CD14-positive monocyte (primary cell): ENCODE measurements at regions not wholly inside any gene's neighbourhood (a gene's known extent, or its start where the extent isn't known, plus 50 kb on each side); places are given as distances from the start of the nearest gene placed in this dataset.

ENCODE experiments used
- DNase-seq, 3 donors: peaks; one replicate each; pipeline ENCODE4 v3.0.0-alpha.2; 2011 to 2022
- H2AFZ ChIP-seq: 2 replicates; pipeline ENCODE4 v1.6.0; 2012; ENCODE audit warnings: mild to moderate bottlenecking, low read depth, low read length, inconsistent platforms; ENCODE audit not compliant: insufficient read depth, poor library complexity, severe bottlenecking
- H3K27ac ChIP-seq, 2 donors: 1 replicate in 1 of 2; 2 replicates in 1 of 2; pipeline ENCODE4 v1.5.1; 2012 to 2013; ENCODE audit warnings: low read length in 2 of 2, control low read depth in 1 of 2, inconsistent platforms in 1 of 2, low read depth in 1 of 2, mild to moderate bottlenecking in 1 of 2
- H3K27me3 ChIP-seq, 2 donors: one replicate each; pipeline versions ENCODE4 v1.6.0 to v1.6.1; 2011 to 2013; ENCODE audit warnings: low read length in 2 of 2; ENCODE audit not compliant: control insufficient read depth in 2 of 2, insufficient read depth in 2 of 2
- H3K36me3 ChIP-seq, 2 donors: replicated peaks in 1 of 2; 1 replicate in 1 of 2; 2 replicates in 1 of 2; pipeline versions ENCODE4 v1.5.1 to v1.6.1; 2012 to 2013; ENCODE audit warnings: low read length in 2 of 2, control low read depth in 1 of 2, inconsistent platforms in 1 of 2, mild to moderate bottlenecking in 1 of 2; ENCODE audit not compliant: insufficient read depth in 2 of 2, control insufficient read depth in 1 of 2
- H3K4me1 ChIP-seq, 2 donors: 1 replicate in 1 of 2; 2 replicates in 1 of 2; pipeline versions ENCODE4 v1.5.1 to v1.6.1; 2012 to 2013; ENCODE audit warnings: low read length in 2 of 2, control low read depth in 1 of 2, inconsistent platforms in 1 of 2, mild to moderate bottlenecking in 1 of 2, moderate library complexity in 1 of 2; ENCODE audit not compliant: insufficient read depth in 2 of 2, control insufficient read depth in 1 of 2
- H3K4me2 ChIP-seq: replicated peaks from 2 replicates; pipeline ENCODE3; 2012; ENCODE audit warnings: low read length, moderate library complexity, mild to moderate bottlenecking; ENCODE audit not compliant: poor library complexity, severe bottlenecking; ENCODE audit errors: extremely low read depth
- H3K4me3 ChIP-seq, 3 experiments: fragments of 200-600 bp in 1 of 3; sonication (generic) in 1 of 3; replicated peaks in 1 of 3; 1 replicate in 2 of 3; 2 replicates in 1 of 3; pipeline ENCODE4 v1.5.1; 2011 to 2013; ENCODE audit warnings: low read length in 3 of 3, mild to moderate bottlenecking in 3 of 3, control low read depth in 2 of 3, low read depth in 2 of 3, inconsistent platforms in 1 of 3, moderate library complexity in 1 of 3
- H3K79me2 ChIP-seq: 2 replicates; pipeline ENCODE4 v1.6.0; 2012; ENCODE audit warnings: mild to moderate bottlenecking, control low read depth, inconsistent platforms, low read length, moderate library complexity; ENCODE audit not compliant: insufficient read depth
- H3K9ac ChIP-seq: 2 replicates; pipeline ENCODE4 v1.6.0; 2017; ENCODE audit warnings: low read length, mild to moderate bottlenecking; ENCODE audit not compliant: insufficient read depth, poor library complexity, severe bottlenecking
- H3K9me3 ChIP-seq, 2 donors: replicated peaks in 1 of 2; 1 replicate in 1 of 2; 2 replicates in 1 of 2; pipeline versions ENCODE4 v1.5.1 to v1.6.1; 2012 to 2013; ENCODE audit warnings: low read length in 2 of 2, control low read depth in 1 of 2; ENCODE audit not compliant: control insufficient read depth in 1 of 2, insufficient read depth in 1 of 2
- H4K20me1 ChIP-seq: 2 replicates; pipeline ENCODE4 v1.6.0; 2012; ENCODE audit warnings: mild to moderate bottlenecking, low read length, control low read depth, moderate library complexity; ENCODE audit not compliant: insufficient read depth
- H3K27ac Mint-ChIP-seq, 7 donors: one replicate each; pipeline ENCODE4 v1.8.0; 2020; ENCODE audit warnings: mild to moderate bottlenecking in 7 of 7, mixed read lengths in 7 of 7, moderate library complexity in 6 of 7, inconsistent platforms in 2 of 7
- H3K27me3 Mint-ChIP-seq, 3 donors: one replicate each; pipeline ENCODE4 v1.8.0; 2021 to 2022; ENCODE audit warnings: low read depth in 3 of 3, mild to moderate bottlenecking in 3 of 3, mixed read lengths in 3 of 3, moderate library complexity in 3 of 3, inconsistent platforms in 1 of 3
- H3K36me3 Mint-ChIP-seq, 2 donors: one replicate each; pipeline ENCODE4 v1.8.0; 2020; ENCODE audit warnings: mixed read lengths in 2 of 2, inconsistent platforms in 1 of 2, mild to moderate bottlenecking in 1 of 2
- H3K4me1 Mint-ChIP-seq: one replicate; pipeline ENCODE4 v1.8.0; 2020; ENCODE audit warnings: mild to moderate bottlenecking, mixed read lengths
- H3K4me3 Mint-ChIP-seq, 2 donors: one replicate each; pipeline ENCODE4 v1.8.0; 2020; ENCODE audit warnings: mild to moderate bottlenecking in 2 of 2, mixed read lengths in 2 of 2, moderate library complexity in 1 of 2
- H3K9me3 Mint-ChIP-seq, 7 donors: one replicate each; pipeline ENCODE4 v1.8.0; 2020 to 2022; ENCODE audit warnings: mixed read lengths in 7 of 7, mild to moderate bottlenecking in 6 of 7, moderate library complexity in 6 of 7, inconsistent platforms in 2 of 7
- CTCF ChIP-seq: fragments of 200-600 bp; IDR thresholded peaks from one replicate; pipeline ENCODE4 v1.8.0; 2022; ENCODE audit warnings: antibody characterized with exemption, mild to moderate bottlenecking
- WGBS: methylation state at CpG from one replicate; pipeline ENCODE4 v1.1.5; 2013; ENCODE audit warnings: missing lambda C conversion rate; ENCODE audit not compliant: insufficient coverage; 5-methylcytosine and 5-hydroxymethylcytosine counted together
- intact Hi-C, 2 donors: fragments of 100-400 bp; cut with micrococcal nuclease; formaldehyde crosslinking; loops; one replicate each; pipeline versions ENCODE4 v1.15.0 to v1.15.1; 2023

- DNase-seq: no peak
- Mint-ChIP-seq H3K4me1 (no peaks in the 10 kb centered on the region), H3K27me3 (peaks cover 0 to 3% (median 0%) of the 10 kb centered on the region in 3 donors), H3K4me3 (no peak overlapping the region), H3K36me3 (no peaks in the 10 kb centered on the region), H3K9me3 (peaks cover 0 to 7% (median 3%) of the 10 kb centered on the region in 7 donors), H3K27ac (no peak overlapping the region)
- H3K79me2 ChIP-seq: no peaks in the 10 kb centered on the region
- WGBS: 90% methylated on average over 4 of the region's 4 CpGs
- H4K20me1 ChIP-seq: no peaks in the 10 kb centered on the region
- TF ChIP-seq CTCF: no peak
- intact Hi-C loops: no loop called here
- no peak overlapping the region for H3K9ac ChIP-seq
- H3K4me1 ChIP-seq: no peaks in the 10 kb centered on the region
- H3K4me2 ChIP-seq: no peak overlapping the region
- no peaks in the 10 kb centered on the region for H3K27me3 ChIP-seq
- no peak overlapping the region for H2AFZ ChIP-seq
- H3K9me3 ChIP-seq: peaks cover 0 to 3% of the 10 kb centered on the region in 2 donors
- H3K4me3 ChIP-seq: no peak overlapping the region
- no peak overlapping the region for H3K27ac ChIP-seq
- H3K36me3 ChIP-seq: no peaks in the 10 kb centered on the region
Observed at GRCh38 chr10:8656261-8656660, 601.8 kb downstream of the GATA3 start.

GRCh38 chr10:8659982-8660381 is 605.5 kb downstream of the GATA3 start:
- no peak for TF ChIP-seq CTCF
- H3K9ac ChIP-seq: no peak overlapping the region
- Mint-ChIP-seq H3K36me3 (no peaks in the 10 kb centered on the region), H3K4me3 (no peak overlapping the region), H3K4me1 (no peaks in the 10 kb centered on the region), H3K27ac (no peak overlapping the region), H3K9me3 (peaks cover 0 to 7% (median 2%) of the 10 kb centered on the region in 7 donors), H3K27me3 (peaks cover 0 to 3% (median 0%) of the 10 kb centered on the region in 3 donors)
- no peak overlapping the region for H3K27ac ChIP-seq
- no peaks in the 10 kb centered on the region for H3K36me3 ChIP-seq
- no peaks in the 10 kb centered on the region for H3K4me1 ChIP-seq
- DNase-seq: no peak
- no peaks in the 10 kb centered on the region for H4K20me1 ChIP-seq
- H3K79me2 ChIP-seq: no peaks in the 10 kb centered on the region
- H3K9me3 ChIP-seq: no peaks in the 10 kb centered on the region
- no peak overlapping the region for H3K4me2 ChIP-seq
- no peak overlapping the region for H2AFZ ChIP-seq
- intact Hi-C loops: no loop called here
- no CpG with 5 or more reads among the region's 2 CpGs for WGBS
- H3K27me3 ChIP-seq: no peaks in the 10 kb centered on the region
- no peak overlapping the region for H3K4me3 ChIP-seq
